Stomach (tissue), 4 donors: ENCODE measurements at regions not wholly inside any gene's neighbourhood (a gene's known extent, or its start where the extent isn't known, plus 50 kb on each side); places are given as distances from the start of the nearest gene placed in this dataset.

Experiments used
- EP300 ChIP-seq: sonication (generic); formaldehyde crosslinking; IDR thresholded peaks from one replicate; pipeline ENCODE4 v1.6.1; 2017; ENCODE audit warnings: antibody characterized with exemption
- POLR2A ChIP-seq, 4 donors: fragments of 450-650 bp; IDR thresholded peaks; one replicate each; pipeline ENCODE4 v1.6.1; 2016; ENCODE audit warnings: antibody characterized with exemption in 4 of 4, control low read depth in 2 of 4, mild to moderate bottlenecking in 1 of 4, moderate library complexity in 1 of 4
- POLR2AphosphoS5 ChIP-seq, 3 donors: sonication (generic); formaldehyde crosslinking; IDR thresholded peaks; one replicate each; pipeline ENCODE4 v1.6.1; 2016; ENCODE audit warnings: antibody characterized with exemption in 3 of 3
- TF ChIP-seq, protein P1 (sequence below), 7 experiments: fragments of 450-650 bp in 4 of 7; fragments of 200-600 bp in 3 of 7; sonication (generic) in 3 of 7; IDR thresholded peaks; one replicate each; pipeline ENCODE4 v1.5.1; 2016 to 2019; ENCODE audit warnings: antibody characterized with exemption in 7 of 7, control low read depth in 2 of 7, mild to moderate bottlenecking in 1 of 7

DNA sequence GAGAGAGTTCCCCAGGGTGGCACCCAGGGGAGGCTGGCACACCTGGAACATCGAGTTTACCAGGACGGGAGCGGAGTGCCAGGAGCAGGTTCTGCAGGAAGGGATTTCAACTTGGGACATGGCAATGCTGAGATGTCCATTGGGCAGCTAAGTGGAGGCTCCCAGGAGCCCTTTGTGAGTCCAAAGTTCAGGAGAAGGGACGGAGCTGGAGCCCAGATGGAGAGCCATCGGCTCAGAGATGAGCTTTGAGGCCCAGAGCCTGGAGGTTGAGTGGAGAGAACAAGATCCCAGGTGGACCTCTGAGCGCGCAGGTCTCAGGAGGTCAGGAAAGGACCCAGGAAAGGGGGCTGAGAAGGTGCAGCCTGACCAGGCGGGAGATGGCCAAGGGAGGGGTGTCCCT lies 67.5 kb upstream of the AFDN start:
- TF ChIP-seq, protein P1, sequence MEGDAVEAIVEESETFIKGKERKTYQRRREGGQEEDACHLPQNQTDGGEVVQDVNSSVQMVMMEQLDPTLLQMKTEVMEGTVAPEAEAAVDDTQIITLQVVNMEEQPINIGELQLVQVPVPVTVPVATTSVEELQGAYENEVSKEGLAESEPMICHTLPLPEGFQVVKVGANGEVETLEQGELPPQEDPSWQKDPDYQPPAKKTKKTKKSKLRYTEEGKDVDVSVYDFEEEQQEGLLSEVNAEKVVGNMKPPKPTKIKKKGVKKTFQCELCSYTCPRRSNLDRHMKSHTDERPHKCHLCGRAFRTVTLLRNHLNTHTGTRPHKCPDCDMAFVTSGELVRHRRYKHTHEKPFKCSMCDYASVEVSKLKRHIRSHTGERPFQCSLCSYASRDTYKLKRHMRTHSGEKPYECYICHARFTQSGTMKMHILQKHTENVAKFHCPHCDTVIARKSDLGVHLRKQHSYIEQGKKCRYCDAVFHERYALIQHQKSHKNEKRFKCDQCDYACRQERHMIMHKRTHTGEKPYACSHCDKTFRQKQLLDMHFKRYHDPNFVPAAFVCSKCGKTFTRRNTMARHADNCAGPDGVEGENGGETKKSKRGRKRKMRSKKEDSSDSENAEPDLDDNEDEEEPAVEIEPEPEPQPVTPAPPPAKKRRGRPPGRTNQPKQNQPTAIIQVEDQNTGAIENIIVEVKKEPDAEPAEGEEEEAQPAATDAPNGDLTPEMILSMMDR (IDR thresholded peaks at IDR 0.05), result no peak
- no peak for TF ChIP-seq POLR2A (IDR thresholded peaks at IDR 0.05)
- no peak for TF ChIP-seq POLR2AphosphoS5 (IDR thresholded peaks at IDR 0.05)
- TF ChIP-seq EP300, result no peak
